HG03432 (cell line): ENCODE measurements at regions not wholly inside any gene's neighbourhood (a gene's known extent, or its start where the extent isn't known, plus 50 kb on each side); places are given as distances from the start of the nearest gene placed in this dataset.

Source experiments
- ATAC-seq: cut with Tn5 transposase; IDR thresholded peaks from one replicate; pipeline ENCODE4 v1.9.1; 2021; ENCODE audit warnings: mild to moderate bottlenecking, moderate library complexity; ENCODE audit not compliant: unreplicated experiment

DNA sequence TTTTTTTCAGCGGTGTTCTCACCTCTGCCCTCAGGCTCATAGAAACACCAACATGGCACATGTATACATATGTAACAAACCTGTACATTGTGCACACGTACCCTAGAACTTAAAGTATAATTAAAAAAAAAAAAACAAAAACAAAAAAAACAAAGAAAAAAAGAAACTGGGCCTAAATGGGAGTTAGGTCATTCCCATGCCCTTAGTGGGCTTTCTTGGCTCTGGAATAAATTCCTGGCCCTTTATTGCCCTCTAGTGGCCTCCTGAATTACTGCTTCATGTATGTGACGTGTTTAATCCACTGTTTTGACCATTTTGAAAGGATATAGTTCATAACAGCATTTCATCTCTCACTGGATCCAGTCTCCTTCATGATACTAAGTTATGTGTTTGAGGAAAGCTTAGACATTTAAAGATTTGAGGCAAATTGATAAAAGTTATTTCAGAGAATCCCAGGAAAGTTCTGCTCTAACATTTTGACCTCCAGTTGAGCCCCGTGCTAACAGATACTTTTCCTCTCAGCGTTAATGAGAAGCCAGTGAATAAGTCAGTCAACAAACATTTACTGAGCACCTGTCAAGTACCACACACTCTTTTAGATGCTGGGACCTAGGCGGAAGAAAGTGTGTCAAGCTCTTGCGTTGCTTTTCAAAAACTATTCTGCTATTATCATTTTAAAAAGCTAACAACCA lies 54.7 kb upstream of the SYPL1 start:
- no peak for ATAC-seq

DNA sequence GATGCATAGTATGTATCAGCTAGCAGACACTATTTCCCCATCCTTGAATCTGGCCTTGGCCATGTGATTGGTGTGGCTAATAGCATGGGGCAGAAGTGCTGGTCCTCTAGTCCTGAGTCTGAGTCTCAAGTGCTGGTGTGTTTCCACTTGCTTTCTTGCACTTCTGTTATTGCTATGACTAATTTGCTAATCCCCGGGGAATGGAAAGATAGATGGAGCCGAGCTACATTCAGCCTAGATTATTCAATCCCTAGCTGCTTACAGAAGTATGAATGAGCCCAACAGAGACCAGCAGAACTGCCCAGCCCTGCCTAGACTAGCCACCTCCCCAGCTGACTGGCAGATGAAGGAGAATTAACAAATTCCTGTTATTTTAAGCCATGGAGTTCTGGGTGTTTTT lies 53.2 kb upstream of the SYPL1 start:
- ATAC-seq: no peak

DNA sequence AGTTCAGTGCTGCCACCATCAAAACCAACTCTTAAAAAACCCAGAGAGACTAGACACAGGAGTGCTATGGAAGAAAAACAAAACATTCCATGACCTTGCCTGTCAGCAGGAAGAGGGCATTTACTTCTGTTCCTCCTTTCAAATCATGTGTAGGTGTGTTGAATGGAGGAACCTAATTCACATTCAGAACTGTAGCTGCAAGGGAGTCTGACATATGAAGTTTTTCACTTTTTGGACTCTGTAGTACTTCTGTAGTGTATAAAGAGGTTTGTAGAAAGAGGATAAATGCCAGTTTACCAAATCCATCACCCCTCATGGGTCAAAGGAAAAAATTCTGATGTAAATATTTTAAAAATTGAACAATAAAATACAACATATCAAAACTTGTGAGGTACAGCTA lies 51.1 kb upstream of the SYPL1 start:
- ATAC-seq: no peak
